ENCODE measurements at regions not wholly inside any gene's neighbourhood (a gene's known extent, or its start where the extent isn't known, plus 50 kb on each side); places are given as distances from the start of the nearest gene placed in this dataset.

DNA sequence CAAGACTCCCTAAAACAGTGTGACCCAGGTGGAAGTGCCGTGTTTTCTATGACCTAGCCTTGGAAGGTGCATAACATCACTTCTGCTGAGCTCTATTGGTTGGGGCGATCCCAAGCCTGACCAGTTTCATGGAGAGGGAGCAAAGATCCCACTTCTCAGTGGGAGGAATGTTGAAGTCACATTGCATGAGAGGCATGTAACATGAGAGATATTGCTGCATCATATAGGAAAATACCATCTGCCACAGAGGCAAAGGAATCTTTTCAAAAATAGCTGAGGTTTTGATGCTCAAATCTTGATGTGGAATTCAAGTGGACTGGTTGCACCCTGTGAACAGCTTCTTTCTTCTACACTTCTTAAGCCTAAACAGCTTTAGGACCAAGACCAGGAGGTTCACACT lies 56.4 kb upstream of the NLRP1 start:
- TF ChIP-seq, protein P1, sequence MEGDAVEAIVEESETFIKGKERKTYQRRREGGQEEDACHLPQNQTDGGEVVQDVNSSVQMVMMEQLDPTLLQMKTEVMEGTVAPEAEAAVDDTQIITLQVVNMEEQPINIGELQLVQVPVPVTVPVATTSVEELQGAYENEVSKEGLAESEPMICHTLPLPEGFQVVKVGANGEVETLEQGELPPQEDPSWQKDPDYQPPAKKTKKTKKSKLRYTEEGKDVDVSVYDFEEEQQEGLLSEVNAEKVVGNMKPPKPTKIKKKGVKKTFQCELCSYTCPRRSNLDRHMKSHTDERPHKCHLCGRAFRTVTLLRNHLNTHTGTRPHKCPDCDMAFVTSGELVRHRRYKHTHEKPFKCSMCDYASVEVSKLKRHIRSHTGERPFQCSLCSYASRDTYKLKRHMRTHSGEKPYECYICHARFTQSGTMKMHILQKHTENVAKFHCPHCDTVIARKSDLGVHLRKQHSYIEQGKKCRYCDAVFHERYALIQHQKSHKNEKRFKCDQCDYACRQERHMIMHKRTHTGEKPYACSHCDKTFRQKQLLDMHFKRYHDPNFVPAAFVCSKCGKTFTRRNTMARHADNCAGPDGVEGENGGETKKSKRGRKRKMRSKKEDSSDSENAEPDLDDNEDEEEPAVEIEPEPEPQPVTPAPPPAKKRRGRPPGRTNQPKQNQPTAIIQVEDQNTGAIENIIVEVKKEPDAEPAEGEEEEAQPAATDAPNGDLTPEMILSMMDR (IDR thresholded peaks at IDR 0.05; ENCODE audit: insufficient read depth, low read length, poor library complexity, severe bottlenecking), result no peak
- no peak for TF ChIP-seq EZH2phosphoT487 (conservative IDR thresholded peaks at IDR 0.05; ENCODE audit: low read length)

Measured in SU-DHL-6 (cell line).